A549 (cell line): ENCODE measurements at regions not wholly inside any gene's neighbourhood (a gene's known extent, or its start where the extent isn't known, plus 50 kb on each side); places are given as distances from the start of the nearest gene placed in this dataset.

ENCODE experiments used
- ATAC-seq, 2 experiments: fragments of 200-7000 bp in 1 of 2; fragments of >200 bp in 1 of 2; cut with Nextera tagmentation in 1 of 2; cut with Tn5 transposase in 1 of 2; 3 replicates each; pipeline versions ENCODE4 v1.8.0 to v1.9.1; 2018 to 2020; ENCODE audit warnings: mild to moderate bottlenecking in 1 of 2, moderate library complexity in 1 of 2
- CTCF ChIA-PET: fragments of 300-600 bp; sonication (Branson Sonifier 250); formaldehyde crosslinking; extraction: SDS; loops from one replicate; lab custom pipeline; 2021; ENCODE audit warnings: antibody characterized with exemption, inconsistent platforms; lab: Yijun Ruan, JAX
- POLR2A ChIA-PET: fragments of 350-600 bp; formaldehyde crosslinking; extraction: SDS; loops from one replicate; lab custom pipeline; 2021; ENCODE audit warnings: antibody characterized with exemption, inconsistent platforms; lab: Yijun Ruan, JAX
- DNase-seq, 2 experiments: peaks; one replicate each; pipeline versions ENCODE4 v3.0.0 to v3.0.0-alpha.2; 2011 to 2016; ENCODE audit warnings: low read depth in 1 of 2, low spot score in 1 of 2
- FAIRE-seq: peaks from 2 replicates; lab custom pipeline; 2011; peaks lifted over from hg19 to GRCh38; lab: Jason Lieb, UNC
- H3K27ac ChIP-seq, 2 experiments: fragments of >200 bp; sonication (Bioruptor Twin); formaldehyde crosslinking; 3 replicates each; pipeline ENCODE4 v1.5.1; 2016 to 2017
- H3K4me1 ChIP-seq: fragments of >200 bp; sonication (Bioruptor Twin); formaldehyde crosslinking; 3 replicates; pipeline ENCODE4 v1.6.1; 2016
- H3K4me2 ChIP-seq: fragments of >200 bp; sonication (Bioruptor Twin); formaldehyde crosslinking; 3 replicates; pipeline ENCODE4 v1.6.1; 2016
- H3K4me3 ChIP-seq: fragments of >200 bp; sonication (Bioruptor Twin); formaldehyde crosslinking; 3 replicates; pipeline ENCODE4 v1.5.1; 2016
- H3K9me3 ChIP-seq: fragments of >200 bp; sonication (Bioruptor Twin); formaldehyde crosslinking; 3 replicates; pipeline ENCODE4 v1.6.1; 2016
- CEBPB ChIP-seq, 2 experiments: fragments of >200 bp in 1 of 2; sonication (Bioruptor Twin) in 1 of 2; formaldehyde crosslinking in 1 of 2; IDR thresholded peaks; 2 replicates each; pipeline ENCODE4 v1.6.1; 2012 to 2016
- CHD4 ChIP-seq: fragments of 200-600 bp; sonication (generic); IDR thresholded peaks from 2 replicates; pipeline ENCODE4 v1.6.1; 2016; ENCODE audit warnings: antibody characterized with exemption, mild to moderate bottlenecking, borderline replicate concordance
- CTCF ChIP-seq: fragments of >200 bp; sonication (Bioruptor Twin); formaldehyde crosslinking; IDR thresholded peaks from 3 replicates; pipeline ENCODE4 v1.5.1; 2016
- EHF ChIP-seq: fragments of 250-450 bp; sonication (Bioruptor Pico); IDR thresholded peaks from 2 replicates; pipeline ENCODE4 v1.5.0; 2020; ENCODE audit warnings: mild to moderate bottlenecking
- FOSB ChIP-seq: fragments of 250-450 bp; sonication (Bioruptor Pico); IDR thresholded peaks from 2 replicates; pipeline ENCODE4 v1.5.0; 2020; ENCODE audit warnings: mild to moderate bottlenecking, moderate library complexity
- FOXS1 ChIP-seq: fragments of 250-450 bp; sonication (Bioruptor Pico); IDR thresholded peaks from 2 replicates; pipeline ENCODE4 v1.5.0; 2020; ENCODE audit warnings: mild to moderate bottlenecking, moderate library complexity
- HES2 ChIP-seq: fragments of >200 bp; sonication (Bioruptor Twin); formaldehyde crosslinking; IDR thresholded peaks from 2 replicates; pipeline ENCODE4 v1.6.1; 2016
- JUN ChIP-seq, 2 experiments: fragments of >200 bp; sonication (Bioruptor Twin); formaldehyde crosslinking; IDR thresholded peaks; 2 replicates in 1 of 2; 3 replicates in 1 of 2; pipeline ENCODE4 v1.6.1; 2016 to 2017
- JUNB ChIP-seq: fragments of >200 bp; sonication (Bioruptor Twin); formaldehyde crosslinking; IDR thresholded peaks from 2 replicates; pipeline ENCODE4 v1.6.1; 2016
- KDM5A ChIP-seq: fragments of 200-600 bp; sonication (generic); IDR thresholded peaks from 2 replicates; pipeline ENCODE4 v1.6.1; 2016; ENCODE audit warnings: antibody characterized with exemption, mild to moderate bottlenecking
- MAZ ChIP-seq: fragments of 150-350 bp; IDR thresholded peaks from 2 replicates; pipeline ENCODE4 v1.6.1; 2014; ENCODE audit warnings: antibody characterized with exemption, low read depth, low read length, borderline replicate concordance
- MYC ChIP-seq: IDR thresholded peaks from 2 replicates; pipeline ENCODE4 v1.6.1; 2012; ENCODE audit warnings: mild to moderate bottlenecking, inconsistent platforms, low read length, improper control_type of control experiment, borderline replicate concordance
- RAD21 ChIP-seq, 2 experiments: fragments of >200 bp in 1 of 2; sonication (Bioruptor Twin) in 1 of 2; formaldehyde crosslinking in 1 of 2; IDR thresholded peaks in 1 of 2; conservative IDR thresholded peaks in 1 of 2; 2 replicates in 1 of 2; 3 replicates in 1 of 2; pipeline ENCODE4 v1.6.1; 2012 to 2018; ENCODE audit warnings: inconsistent platforms in 1 of 2
- SMC3 ChIP-seq: fragments of >200 bp; sonication (Bioruptor Twin); formaldehyde crosslinking; IDR thresholded peaks from 3 replicates; pipeline ENCODE4 v1.6.1; 2018; ENCODE audit warnings: inconsistent platforms
- TP53 ChIP-seq: fragments of 250-450 bp; sonication (Bioruptor Pico); IDR thresholded peaks from 2 replicates; pipeline ENCODE4 v1.5.0; 2021; ENCODE audit warnings: mild to moderate bottlenecking, moderate library complexity
- ZSCAN20 ChIP-seq: fragments of 250-450 bp; sonication (Bioruptor Pico); IDR thresholded peaks from 2 replicates; pipeline ENCODE4 v1.8.0; 2022; ENCODE audit warnings: mild to moderate bottlenecking, moderate library complexity
- WGBS: methylation state at CpG from one replicate; pipeline ENCODE4 v1.1.6; 2017; ENCODE audit errors: missing lambda C conversion rate; 5-methylcytosine and 5-hydroxymethylcytosine counted together
- TF ChIP-seq, protein P1 (sequence below): fragments of 150-350 bp; IDR thresholded peaks from 2 replicates; pipeline ENCODE4 v1.6.1; 2014; ENCODE audit warnings: low read depth, mild to moderate bottlenecking, low read length
- TF ChIP-seq, protein P2 (sequence below): IDR thresholded peaks from 2 replicates; pipeline ENCODE4 v1.6.1; 2012; ENCODE audit warnings: low read depth, borderline replicate concordance

DNA sequence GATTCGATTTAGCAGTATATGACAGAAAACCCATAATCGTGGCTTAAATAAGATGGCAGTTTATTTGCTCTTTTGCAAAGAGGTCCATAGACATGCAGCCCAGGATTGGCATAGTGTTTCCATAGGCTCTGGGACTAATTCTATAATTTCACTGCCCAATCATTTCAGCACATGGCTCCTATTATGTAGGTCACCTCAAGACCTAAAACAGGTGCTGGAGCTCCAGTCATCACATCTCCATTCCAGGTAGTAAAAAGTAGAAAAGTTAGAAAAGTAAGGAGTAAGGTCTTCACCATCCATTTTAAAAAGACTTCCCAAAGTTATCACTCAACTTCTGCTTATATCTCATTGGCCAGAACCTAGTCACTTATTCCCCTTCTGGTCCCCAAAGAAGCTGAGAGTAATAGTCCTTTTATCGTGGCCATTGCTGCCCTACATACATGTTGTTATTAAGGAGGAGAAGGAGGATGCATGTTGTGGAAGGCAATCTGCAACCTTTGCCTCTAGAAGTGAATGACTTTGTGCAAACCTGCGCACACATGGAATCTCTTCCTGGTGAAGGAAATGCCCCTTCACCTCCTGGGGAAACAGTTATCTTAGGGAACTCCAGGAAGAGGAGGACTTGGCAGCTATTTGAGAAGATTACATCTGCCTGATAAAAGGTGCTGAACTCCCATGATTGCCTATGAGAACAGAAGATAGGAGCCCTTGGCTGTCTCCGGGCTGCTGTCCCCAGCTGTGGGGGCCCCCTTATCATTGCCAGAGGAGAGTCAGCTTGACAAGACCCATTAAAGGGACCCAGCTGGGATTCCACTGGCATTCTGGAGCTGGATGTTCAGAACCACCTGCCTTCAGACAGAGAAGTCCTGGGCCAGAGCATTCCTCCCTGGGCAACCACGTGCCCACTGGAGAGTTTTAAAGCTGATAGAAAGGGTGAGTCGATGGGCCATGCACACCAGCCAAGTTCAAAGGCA lies 330.6 kb upstream of the ZMIZ1 start:
- ATAC-seq: no peak
- no peaks in the 10 kb centered on the region for H3K9me3 ChIP-seq
- no peak for FAIRE-seq
- no peak overlapping the region for H3K4me3 ChIP-seq
- DNase-seq: no peak
- no peak overlapping the region for H3K27ac ChIP-seq
- peaks cover 10% of the 10 kb centered on the region for H3K4me1 ChIP-seq
- TF ChIP-seq JUNB: no peak
- TF ChIP-seq, protein P1, sequence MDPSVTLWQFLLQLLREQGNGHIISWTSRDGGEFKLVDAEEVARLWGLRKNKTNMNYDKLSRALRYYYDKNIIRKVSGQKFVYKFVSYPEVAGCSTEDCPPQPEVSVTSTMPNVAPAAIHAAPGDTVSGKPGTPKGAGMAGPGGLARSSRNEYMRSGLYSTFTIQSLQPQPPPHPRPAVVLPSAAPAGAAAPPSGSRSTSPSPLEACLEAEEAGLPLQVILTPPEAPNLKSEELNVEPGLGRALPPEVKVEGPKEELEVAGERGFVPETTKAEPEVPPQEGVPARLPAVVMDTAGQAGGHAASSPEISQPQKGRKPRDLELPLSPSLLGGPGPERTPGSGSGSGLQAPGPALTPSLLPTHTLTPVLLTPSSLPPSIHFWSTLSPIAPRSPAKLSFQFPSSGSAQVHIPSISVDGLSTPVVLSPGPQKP: no peak
- no peak for TF ChIP-seq ZSCAN20 (CRISPR knock-in tag)
- ChIA-PET POLR2A (no interaction called here), CTCF (interaction anchor here (1.0 kb wide), 1 partner anchor 22 kb away, joined by 3 read pairs; no protein-coding TSS in a partner anchor)
- WGBS: 41% methylated on average over 7 of the region's 7 CpGs
- H3K4me2 ChIP-seq: no peak overlapping the region

DNA sequence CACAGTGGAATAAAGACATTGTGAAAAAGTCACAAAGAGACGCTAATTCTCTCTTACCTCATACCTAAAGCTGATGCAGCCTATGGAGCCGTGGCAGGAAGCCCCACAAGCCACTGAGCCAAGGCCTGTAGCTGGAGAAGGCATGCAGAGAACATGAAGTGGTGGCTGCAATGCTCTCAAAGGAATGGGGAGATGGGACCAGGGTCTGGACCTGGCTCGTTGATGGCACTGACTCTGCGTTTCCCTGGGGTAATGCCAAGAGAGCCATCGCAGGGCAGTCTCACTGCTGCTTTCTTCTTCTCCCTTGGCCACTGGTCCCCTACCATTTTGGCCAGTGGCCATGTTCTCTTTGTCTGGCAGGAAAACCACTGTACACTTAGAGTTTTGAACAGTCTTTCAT lies 329.9 kb upstream of the ZMIZ1 start:
- DNase-seq: no peak
- WGBS: 51% methylated on average over 5 of the region's 5 CpGs
- TF ChIP-seq KDM5A: no peak
- no peak for TF ChIP-seq CEBPB (IDR thresholded peaks at IDR 0.05)
- TF ChIP-seq FOXS1 (CRISPR knock-in tag): no peak
- TF ChIP-seq CTCF: no peak
- TF ChIP-seq JUN (IDR thresholded peaks at IDR 0.05): no peak
- TF ChIP-seq TP53 (CRISPR knock-in tag): no peak
- TF ChIP-seq CHD4: no peak
- no peak for TF ChIP-seq EHF (CRISPR knock-in tag)
- TF ChIP-seq ZSCAN20 (CRISPR knock-in tag): no peak
- no peak for TF ChIP-seq SMC3
- no peak for TF ChIP-seq RAD21 (conservative IDR thresholded peaks at IDR 0.05 in 1 of 2, IDR thresholded peaks at IDR 0.05 in 1 of 2)
- TF ChIP-seq MYC: no peak
- no peak for TF ChIP-seq MAZ
- no peak for TF ChIP-seq HES2
- TF ChIP-seq, protein P2, sequence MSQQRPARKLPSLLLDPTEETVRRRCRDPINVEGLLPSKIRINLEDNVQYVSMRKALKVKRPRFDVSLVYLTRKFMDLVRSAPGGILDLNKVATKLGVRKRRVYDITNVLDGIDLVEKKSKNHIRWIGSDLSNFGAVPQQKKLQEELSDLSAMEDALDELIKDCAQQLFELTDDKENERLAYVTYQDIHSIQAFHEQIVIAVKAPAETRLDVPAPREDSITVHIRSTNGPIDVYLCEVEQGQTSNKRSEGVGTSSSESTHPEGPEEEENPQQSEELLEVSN: no peak
- TF ChIP-seq FOSB (CRISPR knock-in tag): no peak
- no peak for ATAC-seq
- H3K4me1 ChIP-seq: peaks cover 10% of the 10 kb centered on the region
- H3K4me2 ChIP-seq: no peak overlapping the region
- POLR2A ChIA-PET: no interaction called here
- CTCF ChIA-PET: interaction anchor here (1.0 kb wide), 1 partner anchor 22 kb away, joined by 3 read pairs; no protein-coding TSS in a partner anchor
- no peak for FAIRE-seq
- H3K9me3 ChIP-seq: no peaks in the 10 kb centered on the region
- H3K4me3 ChIP-seq: no peak overlapping the region
- H3K27ac ChIP-seq: no peak overlapping the region
